ENCODE measurements at regions not wholly inside any gene's neighbourhood (a gene's known extent, or its start where the extent isn't known, plus 50 kb on each side); places are given as distances from the start of the nearest gene placed in this dataset.

DNA sequence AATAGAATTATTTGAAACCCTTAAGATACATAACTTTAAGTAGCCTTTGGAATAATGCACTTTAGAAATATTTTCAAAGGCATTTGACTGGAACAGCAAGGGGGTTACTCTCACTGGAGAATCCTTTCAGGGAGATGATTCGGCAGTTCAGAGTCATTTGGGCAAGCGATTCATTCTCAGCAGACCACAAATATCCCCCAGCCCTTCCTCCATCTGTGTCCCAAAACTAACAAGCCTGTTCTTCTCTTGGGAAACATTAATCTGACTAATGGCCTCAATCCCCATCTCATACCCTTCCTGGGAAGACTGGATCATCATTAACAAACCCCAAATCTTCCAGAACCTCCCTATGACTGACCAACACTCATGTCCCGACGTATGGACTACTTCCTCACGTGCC lies 65.8 kb upstream of the S1PR3 start:
- H3K4me2 ChIP-seq (replicated peaks; ENCODE audit: extremely low read depth, low read length, poor library complexity, severe bottlenecking): no peak overlapping the region
- peak overlapping the region in 1 of 3 experiments; percentile 22 for H3K4me3 ChIP-seq (replicated peaks in 1 of 3; ENCODE audit: low read depth in 2 of 3, low read length in 3 of 3)
- no peaks in the 10 kb centered on the region for H3K9me3 ChIP-seq (replicated peaks in 1 of 2; ENCODE audit: control insufficient read depth in 1 of 2, insufficient read depth in 1 of 2, low read length in 2 of 2)
- 0% methylated on average over 2 of the region's 5 CpGs for WGBS (ENCODE audit: insufficient coverage)
- H2AFZ ChIP-seq (ENCODE audit: insufficient read depth, low read depth, low read length, poor library complexity, severe bottlenecking): peak overlapping the region; percentile 17
- H3K36me3 ChIP-seq (replicated peaks in 1 of 2; ENCODE audit: control insufficient read depth in 1 of 2, insufficient read depth in 2 of 2, low read length in 2 of 2): no peaks in the 10 kb centered on the region
- H3K27ac ChIP-seq (ENCODE audit: low read depth in 1 of 2, low read length in 2 of 2): peak overlapping the region in 1 of 2 donors; percentile 97
- H3K27me3 Mint-ChIP-seq (ENCODE audit: low read depth in 3 of 3): peaks cover 0 to 7% (median 0%) of the 10 kb centered on the region in 3 donors
- peak overlapping the region in 6 of 7 donors; percentile 88 to 99 (median 98) for H3K27ac Mint-ChIP-seq
- intact Hi-C loops (cut with micrococcal nuclease): no loop called here
- no peaks in the 10 kb centered on the region for H4K20me1 ChIP-seq (ENCODE audit: insufficient read depth, low read length)
- peaks cover 3 to 8% of the 10 kb centered on the region in 2 donors for H3K36me3 Mint-ChIP-seq
- peak; percentile 36 to 76 (median 53) for DNase-seq
- TF ChIP-seq, protein P1, sequence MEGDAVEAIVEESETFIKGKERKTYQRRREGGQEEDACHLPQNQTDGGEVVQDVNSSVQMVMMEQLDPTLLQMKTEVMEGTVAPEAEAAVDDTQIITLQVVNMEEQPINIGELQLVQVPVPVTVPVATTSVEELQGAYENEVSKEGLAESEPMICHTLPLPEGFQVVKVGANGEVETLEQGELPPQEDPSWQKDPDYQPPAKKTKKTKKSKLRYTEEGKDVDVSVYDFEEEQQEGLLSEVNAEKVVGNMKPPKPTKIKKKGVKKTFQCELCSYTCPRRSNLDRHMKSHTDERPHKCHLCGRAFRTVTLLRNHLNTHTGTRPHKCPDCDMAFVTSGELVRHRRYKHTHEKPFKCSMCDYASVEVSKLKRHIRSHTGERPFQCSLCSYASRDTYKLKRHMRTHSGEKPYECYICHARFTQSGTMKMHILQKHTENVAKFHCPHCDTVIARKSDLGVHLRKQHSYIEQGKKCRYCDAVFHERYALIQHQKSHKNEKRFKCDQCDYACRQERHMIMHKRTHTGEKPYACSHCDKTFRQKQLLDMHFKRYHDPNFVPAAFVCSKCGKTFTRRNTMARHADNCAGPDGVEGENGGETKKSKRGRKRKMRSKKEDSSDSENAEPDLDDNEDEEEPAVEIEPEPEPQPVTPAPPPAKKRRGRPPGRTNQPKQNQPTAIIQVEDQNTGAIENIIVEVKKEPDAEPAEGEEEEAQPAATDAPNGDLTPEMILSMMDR (IDR thresholded peaks at IDR 0.05): no peak
- no peak overlapping the region for H3K9ac ChIP-seq (ENCODE audit: insufficient read depth, low read length, poor library complexity, severe bottlenecking)
- H3K27me3 ChIP-seq (ENCODE audit: control insufficient read depth in 2 of 2, insufficient read depth in 2 of 2, low read length in 2 of 2): no peaks in the 10 kb centered on the region
- H3K4me3 Mint-ChIP-seq: no peak overlapping the region
- H3K9me3 Mint-ChIP-seq: peaks cover 4 to 10% (median 5%) of the 10 kb centered on the region in 7 donors
- peaks cover 65 to 83% of the 10 kb centered on the region in 2 donors for H3K4me1 ChIP-seq (ENCODE audit: control insufficient read depth in 1 of 2, insufficient read depth in 2 of 2, low read length in 2 of 2)
- H3K4me1 Mint-ChIP-seq: peaks cover 77% of the 10 kb centered on the region
- no peaks in the 10 kb centered on the region for H3K79me2 ChIP-seq (ENCODE audit: insufficient read depth, low read length)

DNA sequence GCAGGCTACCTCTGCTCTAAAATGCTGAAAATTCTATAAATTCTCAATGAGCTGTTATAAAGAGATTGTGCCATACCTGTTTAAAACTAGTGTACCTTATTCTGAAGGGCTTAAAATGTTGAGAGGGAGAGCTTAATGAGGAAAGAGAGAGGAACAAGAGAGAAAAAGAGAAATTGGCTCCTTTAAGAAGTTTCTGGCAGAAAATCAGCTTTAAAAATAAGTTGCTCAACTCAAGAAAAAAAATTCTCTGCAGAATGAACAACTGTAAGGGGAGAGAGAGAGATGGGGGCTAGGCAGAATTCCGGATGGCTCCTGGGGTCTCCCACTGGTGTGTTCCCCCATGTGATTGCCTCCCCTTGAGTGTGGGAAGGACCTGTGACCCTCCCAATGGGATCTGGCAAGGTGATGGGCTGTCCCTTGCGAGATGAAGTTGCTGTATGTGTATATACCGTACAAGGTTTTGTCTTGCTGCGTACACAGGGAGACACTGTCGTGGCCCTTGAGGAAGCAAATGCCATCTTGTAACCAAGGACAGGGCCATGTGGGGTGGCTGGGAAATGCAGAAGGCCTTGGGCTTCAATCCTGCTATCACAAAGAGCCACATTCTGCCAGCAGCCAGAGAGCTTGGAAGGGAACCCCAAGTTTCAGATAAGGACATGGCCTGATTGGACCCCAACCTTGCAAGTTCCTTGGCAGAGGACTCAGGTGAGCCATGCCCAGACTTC lies 64.3 kb upstream of the S1PR3 start:
- H3K4me3 Mint-ChIP-seq: peak overlapping the region; percentile 67 to 78
- Histone ChIP-seq H3K4me2 (replicated peaks; ENCODE audit: extremely low read depth, low read length, poor library complexity, severe bottlenecking) (peak overlapping the region; percentile 70), H3K27me3 (ENCODE audit: control insufficient read depth in 2 of 2, insufficient read depth in 2 of 2, low read length in 2 of 2) (no peaks in the 10 kb centered on the region)

More for the DNA sequence above, 64.3 kb upstream of the S1PR3 start:
- H2AFZ ChIP-seq (ENCODE audit: insufficient read depth, low read depth, low read length, poor library complexity, severe bottlenecking): peak overlapping the region; percentile 59
- H3K27ac ChIP-seq (ENCODE audit: low read depth in 1 of 2, low read length in 2 of 2): peak overlapping the region; percentile 96 to 97
- TF ChIP-seq, protein P1 (IDR thresholded peaks at IDR 0.05): no peak
- H3K9me3 Mint-ChIP-seq: peaks cover 1 to 13% (median 4%) of the 10 kb centered on the region in 7 donors
- H3K79me2 ChIP-seq (ENCODE audit: insufficient read depth, low read length): no peaks in the 10 kb centered on the region
- H3K9me3 ChIP-seq (replicated peaks in 1 of 2; ENCODE audit: control insufficient read depth in 1 of 2, insufficient read depth in 1 of 2, low read length in 2 of 2): no peaks in the 10 kb centered on the region
- peak overlapping the region; percentile 96 to 99 (median 99) for H3K27ac Mint-ChIP-seq
- H3K4me1 Mint-ChIP-seq: peaks cover 72% of the 10 kb centered on the region
- peaks cover 0 to 7% (median 0%) of the 10 kb centered on the region in 3 donors for H3K27me3 Mint-ChIP-seq (ENCODE audit: low read depth in 3 of 3)
- 7% methylated on average over 5 of the region's 5 CpGs for WGBS (ENCODE audit: insufficient coverage)
- H4K20me1 ChIP-seq (ENCODE audit: insufficient read depth, low read length): no peaks in the 10 kb centered on the region
- peaks cover 62 to 76% of the 10 kb centered on the region in 2 donors for H3K4me1 ChIP-seq (ENCODE audit: control insufficient read depth in 1 of 2, insufficient read depth in 2 of 2, low read length in 2 of 2)
- intact Hi-C loops (cut with micrococcal nuclease): no loop called here
- H3K9ac ChIP-seq (ENCODE audit: insufficient read depth, low read length, poor library complexity, severe bottlenecking): peak overlapping the region; percentile 76
- peak overlapping the region; percentile 26 to 58 (median 44) for H3K4me3 ChIP-seq (replicated peaks in 1 of 3; ENCODE audit: low read depth in 2 of 3, low read length in 3 of 3)
- peaks cover 3 to 8% of the 10 kb centered on the region in 2 donors for H3K36me3 Mint-ChIP-seq
- H3K36me3 ChIP-seq (replicated peaks in 1 of 2; ENCODE audit: control insufficient read depth in 1 of 2, insufficient read depth in 2 of 2, low read length in 2 of 2): no peaks in the 10 kb centered on the region
- DNase-seq: peak; percentile 40 to 58 (median 51)

Measured in CD14-positive monocyte (primary cell).